HCT116 (cell line): ENCODE measurements at regions not wholly inside any gene's neighbourhood (a gene's known extent, or its start where the extent isn't known, plus 50 kb on each side); places are given as distances from the start of the nearest gene placed in this dataset.

Source experiments
- ATAC-seq: fragments of 200-7000 bp; cut with Tn5 transposase; 2 replicates; pipeline ENCODE4 v1.9.1; 2020; ENCODE audit warnings: mild to moderate bottlenecking, moderate library complexity
- BruUV-seq: library from RNA; stranded (reverse); fragments of 400-500 nt; replicated peaks from 2 replicates; lab custom pipeline; 2021; lab: Mats Ljungman, UMichigan
- CTCF ChIA-PET: fragments of 300-600 bp; sonication (Branson Sonifier 250); formaldehyde crosslinking; loops from one replicate; lab custom pipeline; 2021; ENCODE audit warnings: antibody characterized with exemption; lab: Charles Lee
- POLR2A ChIA-PET: fragments of 300-600, 350-600 bp; sonication (Branson Sonifier 250); formaldehyde crosslinking; loops from one replicate; lab custom pipeline; 2021; ENCODE audit warnings: antibody characterized with exemption; lab: Charles Lee
- RAD21 ChIA-PET, 2 experiments: fragments of 300-600 bp; sonication (Branson Sonifier 250); formaldehyde crosslinking; loops; one replicate each; lab custom pipeline; 2023; ENCODE audit warnings: low total read pairs in 2 of 2; ENCODE audit not compliant: uncharacterized antibody in 2 of 2, unreplicated experiment in 2 of 2, low non-redundant PET in 1 of 2; lab: Charles Lee
- DNase-seq: peaks from one replicate; pipeline ENCODE4 v3.0.0-alpha.2; 2010; ENCODE audit warnings: low read depth, low spot score
- H2AFZ ChIP-seq: fragments of 200-600 bp; shearing (Covaris generic), sonication (generic); 2 replicates; pipeline ENCODE4 v1.6.1; 2017; ENCODE audit warnings: low read depth, mixed run types, mixed read lengths, antibody characterized with exemption, low read length; ENCODE audit not compliant: poor library complexity, severe bottlenecking
- H3K27ac ChIP-seq: 2 replicates; pipeline ENCODE4 v1.5.1; 2012; ENCODE audit warnings: low read depth, low read length
- H3K27me3 ChIP-seq: fragments of 200-600 bp; sonication (generic); 2 replicates; pipeline ENCODE4 v1.6.1; 2016; ENCODE audit warnings: mixed run types, low read length, mixed read lengths; ENCODE audit not compliant: insufficient read depth
- H3K36me3 ChIP-seq, 2 experiments: fragments of 200-500 bp in 1 of 2; fragments of 200-600 bp in 1 of 2; sonication (Bioruptor generic) in 1 of 2; sonication (generic) in 1 of 2; 2 replicates each; pipeline versions ENCODE4 v1.5.1 to v1.6.1; 2014 to 2016; ENCODE audit warnings: low read length in 2 of 2, inconsistent platforms in 1 of 2, mixed read lengths in 1 of 2, mixed run types in 1 of 2; ENCODE audit not compliant: insufficient read depth in 2 of 2, control insufficient read depth in 1 of 2
- H3K4me1 ChIP-seq, 2 experiments: fragments of 200-600 bp in 1 of 2; sonication (generic) in 1 of 2; 2 replicates each; pipeline versions ENCODE4 v1.5.1 to v1.6.1; 2012 to 2017; ENCODE audit warnings: low read length in 2 of 2, inconsistent platforms in 1 of 2, mild to moderate bottlenecking in 1 of 2, mixed read lengths in 1 of 2, mixed run types in 1 of 2, moderate library complexity in 1 of 2; ENCODE audit not compliant: insufficient read depth in 2 of 2, control insufficient read depth in 1 of 2
- H3K4me2 ChIP-seq: fragments of 200-600 bp; sonication (generic); 2 replicates; pipeline ENCODE4 v1.6.1; 2017; ENCODE audit warnings: mixed run types, low read length, mixed read lengths
- H3K4me3 ChIP-seq, 2 experiments: fragments of 200-600 bp in 1 of 2; sonication (generic) in 1 of 2; replicated peaks in 1 of 2; 2 replicates each; pipeline ENCODE4 v1.5.1; 2011 to 2016; ENCODE audit warnings: low read length in 2 of 2, control low read depth in 1 of 2, low read depth in 1 of 2, mild to moderate bottlenecking in 1 of 2, mixed read lengths in 1 of 2, mixed run types in 1 of 2
- H3K79me2 ChIP-seq: fragments of 200-600 bp; sonication (generic); 2 replicates; pipeline ENCODE4 v1.6.1; 2017; ENCODE audit warnings: mild to moderate bottlenecking, mixed run types, low read length, moderate library complexity, mixed read lengths; ENCODE audit not compliant: insufficient read depth
- H3K9ac ChIP-seq: fragments of 200-600 bp; sonication (generic); 2 replicates; pipeline ENCODE4 v1.6.1; 2016; ENCODE audit warnings: low read length, mixed read lengths
- H3K9me2 ChIP-seq: fragments of 200-600 bp; sonication (generic), shearing (Covaris generic); 2 replicates; pipeline ENCODE4 v1.6.1; 2017; ENCODE audit warnings: mixed run types, mild to moderate bottlenecking, moderate library complexity; ENCODE audit not compliant: insufficient read depth
- H3K9me3 ChIP-seq, 2 experiments: fragments of 200-500 bp in 1 of 2; fragments of 200-600 bp in 1 of 2; sonication (Bioruptor generic) in 1 of 2; sonication (generic) in 1 of 2; 2 replicates each; pipeline ENCODE4 v1.6.1; 2014 to 2017; ENCODE audit warnings: low read length in 2 of 2, mixed read lengths in 2 of 2, inconsistent platforms in 1 of 2, low read depth in 1 of 2, mild to moderate bottlenecking in 1 of 2, mixed run types in 1 of 2, moderate library complexity in 1 of 2; ENCODE audit not compliant: control insufficient read depth in 1 of 2, insufficient read depth in 1 of 2
- H4K20me1 ChIP-seq: fragments of 200-600 bp; sonication (generic), shearing (Covaris generic); 2 replicates; pipeline ENCODE4 v1.6.1; 2017; ENCODE audit warnings: mixed run types, mild to moderate bottlenecking, moderate library complexity; ENCODE audit not compliant: insufficient read depth
- CBX3 ChIP-seq: IDR thresholded peaks from 2 replicates; pipeline ENCODE4 v1.6.1; 2012; ENCODE audit warnings: low read depth
- ELF1 ChIP-seq: IDR thresholded peaks from 2 replicates; pipeline ENCODE4 v1.6.1; 2012; ENCODE audit warnings: low read depth, borderline replicate concordance
- EZH2 ChIP-seq: fragments of 200-600 bp; sonication (generic); IDR thresholded peaks from 2 replicates; pipeline ENCODE4 v1.6.1; 2017; ENCODE audit warnings: antibody characterized with exemption, mixed run types
- FOSL1 ChIP-seq: IDR thresholded peaks from 2 replicates; pipeline ENCODE4 v1.6.1; 2012; ENCODE audit warnings: low read depth
- JUND ChIP-seq: IDR thresholded peaks from 2 replicates; pipeline ENCODE4 v1.6.1; 2012
- POLR2A ChIP-seq: IDR thresholded peaks from 2 replicates; pipeline ENCODE4 v1.7.0; 2011; ENCODE audit warnings: borderline replicate concordance; ENCODE audit not compliant: insufficient read depth, insufficient read length; ENCODE audit errors: extremely low read depth
- POLR2AphosphoS5 ChIP-seq: IDR thresholded peaks from 2 replicates; pipeline ENCODE4 v1.6.1; 2011; ENCODE audit warnings: mild to moderate bottlenecking, low read depth, low read length, moderate library complexity
- REST ChIP-seq: IDR thresholded peaks from 2 replicates; pipeline ENCODE4 v1.6.1; 2012; ENCODE audit warnings: low read depth
- SIN3A ChIP-seq: IDR thresholded peaks from 2 replicates; pipeline ENCODE4 v1.6.1; 2012; ENCODE audit warnings: low read depth
- SP1 ChIP-seq: IDR thresholded peaks from 2 replicates; pipeline ENCODE4 v1.6.1; 2012; ENCODE audit warnings: low read depth
- SRF ChIP-seq: IDR thresholded peaks from 2 replicates; pipeline ENCODE4 v1.6.1; 2012; ENCODE audit warnings: low read depth
- TCF7L2 ChIP-seq: IDR thresholded peaks from 2 replicates; pipeline ENCODE4 v1.7.0; 2011; ENCODE audit warnings: borderline replicate concordance, inconsistent platforms; ENCODE audit not compliant: insufficient read depth, insufficient read length; ENCODE audit errors: extremely low read depth
- ZBTB33 ChIP-seq: IDR thresholded peaks from 2 replicates; pipeline ENCODE4 v1.6.1; 2011; ENCODE audit warnings: mild to moderate bottlenecking, low read length, moderate library complexity; ENCODE audit not compliant: insufficient replicate concordance; ENCODE audit errors: extremely low read depth
- ZFX ChIP-seq: fragments of 450-650 bp; IDR thresholded peaks from 2 replicates; pipeline ENCODE4 v1.6.1; 2017
- ZNF274 ChIP-seq: fragments of 200-500 bp; sonication (Bioruptor generic); IDR thresholded peaks from 2 replicates; pipeline ENCODE4 v1.6.1; 2014; ENCODE audit warnings: mild to moderate bottlenecking, low read depth, low read length, inconsistent platforms
- intact Hi-C: fragments of 100-400 bp; cut with micrococcal nuclease; formaldehyde crosslinking; loops from 2 replicates; pipeline ENCODE4 v1.10.0; 2022
- TF ChIP-seq, protein P1 (sequence below): IDR thresholded peaks from 2 replicates; pipeline ENCODE4 v1.6.1; 2012

GRCh38 chr12:102687523-102687922 is 207.2 kb upstream of the IGF1 start:
- Histone ChIP-seq H2AFZ (no peak overlapping the region), H3K27me3 (peaks cover 9% of the 10 kb centered on the region; the same call in 1 of the 2 replicates), H4K20me1 (no peaks in the 10 kb centered on the region), H3K36me3 (no peaks in the 10 kb centered on the region), H3K4me1 (no peaks in the 10 kb centered on the region), H3K27ac (no peak overlapping the region), H3K4me3 (no peak overlapping the region), H3K4me2 (no peak overlapping the region), H3K9me2 (no peaks in the 10 kb centered on the region), H3K9ac (no peak overlapping the region), H3K9me3 (no peaks in the 10 kb centered on the region), H3K79me2 (no peaks in the 10 kb centered on the region)
- intact Hi-C loops = no loop called here
- ChIA-PET POLR2A (no interaction called here), RAD21 (no interaction called here), CTCF (no interaction called here)
- TF ChIP-seq POLR2A (no peak), EZH2 (no peak), JUND (no peak), ZNF274 (no peak), CBX3 (no peak)
- ATAC-seq (no peak), DNase-seq (no peak)
- BruUV-seq = no TSS peak

DNA sequence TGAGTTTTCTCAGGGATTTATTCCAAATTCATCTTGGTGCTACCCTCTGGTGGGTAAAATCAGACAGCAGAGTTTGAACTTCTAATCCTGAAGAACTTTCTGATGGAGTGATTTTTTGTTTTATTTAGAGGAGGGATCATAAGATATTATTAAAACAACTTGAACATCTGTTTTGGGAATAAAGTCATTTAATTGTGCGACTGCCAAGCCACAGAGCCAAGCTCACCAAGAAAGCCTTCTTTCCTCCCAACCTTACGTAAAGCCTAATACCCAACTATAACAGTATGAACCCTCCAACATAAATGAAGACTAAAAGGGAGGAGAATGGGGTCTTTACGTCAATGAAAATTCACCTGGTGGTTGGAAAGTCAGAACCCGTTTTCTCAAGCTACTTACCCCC is 205.5 kb upstream of the IGF1 start:
- no peaks in the 10 kb centered on the region for H3K79me2 ChIP-seq
- ChIA-PET CTCF (no interaction called here), POLR2A (no interaction called here), RAD21 (no interaction called here)
- H4K20me1 ChIP-seq = no peaks in the 10 kb centered on the region
- H3K9ac ChIP-seq = no peak overlapping the region
- no peak overlapping the region for H3K4me3 ChIP-seq
- H3K4me1 ChIP-seq = no peaks in the 10 kb centered on the region
- DNase-seq (no peak), ATAC-seq (no peak)
- intact Hi-C loops = no loop called here
- BruUV-seq = no TSS peak
- H3K27me3 ChIP-seq = peaks cover 9% of the 10 kb centered on the region; the same call in 1 of the 2 replicates
- H3K9me3 ChIP-seq = no peaks in the 10 kb centered on the region
- no peak overlapping the region for H3K27ac ChIP-seq
- no peaks in the 10 kb centered on the region for H3K9me2 ChIP-seq
- H3K36me3 ChIP-seq = no peaks in the 10 kb centered on the region
- no peak overlapping the region for H2AFZ ChIP-seq
- H3K4me2 ChIP-seq = no peak overlapping the region
- TF ChIP-seq ZFX (no peak), ELF1 (no peak), FOSL1 (no peak), POLR2AphosphoS5 (no peak), CBX3 (no peak), ZBTB33 (no peak), JUND (no peak), TCF7L2 (no peak), REST (no peak), SRF (no peak), SP1 (no peak), SIN3A (no peak)
- TF ChIP-seq, protein P1, sequence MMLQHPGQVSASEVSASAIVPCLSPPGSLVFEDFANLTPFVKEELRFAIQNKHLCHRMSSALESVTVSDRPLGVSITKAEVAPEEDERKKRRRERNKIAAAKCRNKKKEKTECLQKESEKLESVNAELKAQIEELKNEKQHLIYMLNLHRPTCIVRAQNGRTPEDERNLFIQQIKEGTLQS = no peak
